Activated CD4-positive, alpha-beta memory T cell treated with anti-CD3 and anti-CD28 coated beads for 36 hours (primary cell): ENCODE measurements at regions not wholly inside any gene's neighbourhood (a gene's known extent, or its start where the extent isn't known, plus 50 kb on each side); places are given as distances from the start of the nearest gene placed in this dataset.
"Not testable (repeated sequence)": the region's sequence is repeated elsewhere in the genome, so short reads cannot be mapped to it uniquely, and the experiment has no call there.

Experiments
- CTCF ChIA-PET: fragments of 350-600 bp; sonication (Branson Sonifier 250); formaldehyde crosslinking; loops from one replicate; lab custom pipeline; 2021; ENCODE audit warnings: antibody characterized with exemption, inconsistent platforms; lab: Charles Lee
- POLR2A ChIA-PET: fragments of 350-600 bp; sonication (Branson Sonifier 250); formaldehyde crosslinking; loops from one replicate; lab custom pipeline; 2021; ENCODE audit warnings: antibody characterized with exemption; lab: Charles Lee
- DNase-seq: peaks from one replicate; pipeline ENCODE4 v3.0.0-alpha.2; 2020
- H3K27ac Mint-ChIP-seq: one replicate; pipeline ENCODE4 v1.8.0; 2021; ENCODE audit warnings: mixed read lengths
- H3K27me3 Mint-ChIP-seq: one replicate; pipeline ENCODE4 v1.8.0; 2021; ENCODE audit warnings: mixed read lengths
- H3K36me3 Mint-ChIP-seq: one replicate; pipeline ENCODE4 v1.8.0; 2021; ENCODE audit warnings: mixed read lengths
- H3K4me1 Mint-ChIP-seq: one replicate; pipeline ENCODE4 v1.8.0; 2021; ENCODE audit warnings: low read depth, mixed read lengths
- H3K4me3 Mint-ChIP-seq: one replicate; pipeline ENCODE4 v1.8.0; 2021; ENCODE audit warnings: mild to moderate bottlenecking, mixed read lengths
- H3K9me3 Mint-ChIP-seq: one replicate; pipeline ENCODE4 v1.8.0; 2021; ENCODE audit warnings: mixed read lengths
- intact Hi-C: fragments of 100-400 bp; cut with micrococcal nuclease; formaldehyde crosslinking; loops from one replicate; pipeline ENCODE4 v1.15.1; 2023

DNA sequence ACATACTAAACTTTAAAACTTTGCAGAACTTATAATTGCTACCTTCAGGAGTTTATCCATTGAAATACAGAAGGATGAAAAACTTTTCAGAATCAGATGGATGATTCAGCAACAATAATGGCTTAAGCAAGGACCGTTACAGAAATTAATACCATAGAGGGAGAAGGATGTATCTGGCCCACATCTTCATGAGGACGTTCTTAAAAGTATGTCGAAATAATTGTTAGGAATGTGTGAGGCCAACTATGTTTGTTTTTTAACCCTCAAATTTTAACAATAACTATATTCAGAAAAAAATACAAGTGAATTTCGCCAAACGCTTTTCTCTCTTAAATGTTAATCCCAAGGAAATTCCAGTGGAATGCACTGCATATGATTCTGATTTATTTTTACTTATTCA lies 105.2 kb upstream of the EPHA3 start:
- Mint-ChIP-seq H3K9me3 (peaks cover 2% of the 10 kb centered on the region), H3K27ac (no peak overlapping the region), H3K4me3 (no peak overlapping the region), H3K4me1 (no peaks in the 10 kb centered on the region), H3K36me3 (no peaks in the 10 kb centered on the region), H3K27me3 (no peaks in the 10 kb centered on the region)
- POLR2A ChIA-PET, result no interaction called here
- intact Hi-C loops, result no loop called here
- CTCF ChIA-PET, result no interaction called here
- no peak for DNase-seq

DNA sequence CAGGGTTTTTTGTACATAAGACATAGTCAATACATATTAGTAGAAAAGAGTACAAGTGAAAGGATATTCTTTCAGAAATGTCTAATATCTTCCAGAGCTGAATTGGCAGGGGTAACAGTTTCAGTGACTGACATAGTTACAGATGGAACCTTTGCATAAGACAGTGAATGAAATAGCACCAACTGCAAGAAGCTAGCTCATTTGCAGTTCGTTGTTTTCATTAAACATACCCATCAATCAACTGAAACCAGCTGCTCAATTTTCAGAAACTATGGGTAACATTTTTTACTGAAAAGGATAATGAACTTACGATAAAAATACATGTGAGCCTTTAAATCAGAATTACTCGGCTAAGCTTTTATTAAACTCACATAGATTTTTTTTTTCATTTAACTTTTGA lies 93.9 kb upstream of the EPHA3 start:
- no peak overlapping the region for H3K27ac Mint-ChIP-seq
- no peaks in the 10 kb centered on the region for H3K27me3 Mint-ChIP-seq
- H3K9me3 Mint-ChIP-seq, result peaks cover 4% of the 10 kb centered on the region
- ChIA-PET CTCF (interaction anchor here (0.6 kb wide), 1 partner anchor 10 kb away, joined by 3 read pairs; no protein-coding TSS in a partner anchor), POLR2A (no interaction called here)
- no peaks in the 10 kb centered on the region for H3K36me3 Mint-ChIP-seq
- no peak overlapping the region for H3K4me3 Mint-ChIP-seq
- DNase-seq, result no peak
- intact Hi-C loops, result no loop called here
- H3K4me1 Mint-ChIP-seq, result no peaks in the 10 kb centered on the region

DNA sequence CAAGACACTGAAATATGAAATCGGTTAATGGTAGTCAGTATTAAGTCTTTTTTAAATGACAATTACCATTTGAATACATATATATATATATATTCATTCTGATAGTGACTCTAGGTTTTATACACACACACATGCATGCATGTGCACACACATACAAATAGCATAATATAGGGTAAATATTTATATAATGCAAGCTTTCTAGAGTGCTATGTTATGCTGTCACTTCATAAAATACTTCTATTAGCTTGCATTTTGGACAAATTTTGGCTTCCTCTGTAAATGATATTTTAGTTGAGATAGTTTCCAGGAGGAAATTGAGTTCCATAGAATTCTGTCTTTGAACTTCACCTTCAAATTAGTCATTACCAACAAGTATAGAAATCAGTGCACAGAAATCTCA lies 89.9 kb upstream of the EPHA3 start:
- Mint-ChIP-seq H3K4me1 (no peaks in the 10 kb centered on the region), H3K27me3 (no peaks in the 10 kb centered on the region), H3K4me3 (no peak overlapping the region), H3K27ac (no peak overlapping the region), H3K9me3 (peaks cover 8% of the 10 kb centered on the region), H3K36me3 (no peaks in the 10 kb centered on the region)
- DNase-seq, result no peak
- ChIA-PET POLR2A (no interaction called here), CTCF (no interaction called here)
- intact Hi-C loops, result no loop called here

DNA sequence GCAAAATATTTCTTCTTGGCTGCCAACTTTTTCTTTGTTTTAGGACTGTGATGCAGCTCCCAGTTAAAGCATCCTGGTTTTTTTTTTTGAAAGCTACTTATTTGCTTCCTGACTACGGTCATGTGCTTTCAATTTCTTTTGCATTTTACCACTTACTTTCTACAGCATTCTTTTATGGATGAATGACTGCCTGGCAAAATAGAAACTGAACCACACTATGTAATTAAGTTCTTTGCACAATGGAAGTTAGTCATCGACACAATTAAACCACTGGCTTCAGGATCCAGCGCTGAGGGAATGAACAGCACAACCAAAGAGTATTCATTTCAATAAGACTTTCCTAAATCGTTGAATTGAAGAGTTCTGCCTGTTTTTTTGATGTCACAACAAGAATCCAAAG lies 82.2 kb upstream of the EPHA3 start:
- Mint-ChIP-seq H3K9me3 (no peaks in the 10 kb centered on the region), H3K4me1 (no peaks in the 10 kb centered on the region), H3K27ac (no peak overlapping the region), H3K4me3 (no peak overlapping the region), H3K27me3 (no peaks in the 10 kb centered on the region), H3K36me3 (no peaks in the 10 kb centered on the region)
- DNase-seq, result no peak
- POLR2A ChIA-PET, result no interaction called here
- intact Hi-C loops, result no loop called here
- CTCF ChIA-PET, result no interaction called here

DNA sequence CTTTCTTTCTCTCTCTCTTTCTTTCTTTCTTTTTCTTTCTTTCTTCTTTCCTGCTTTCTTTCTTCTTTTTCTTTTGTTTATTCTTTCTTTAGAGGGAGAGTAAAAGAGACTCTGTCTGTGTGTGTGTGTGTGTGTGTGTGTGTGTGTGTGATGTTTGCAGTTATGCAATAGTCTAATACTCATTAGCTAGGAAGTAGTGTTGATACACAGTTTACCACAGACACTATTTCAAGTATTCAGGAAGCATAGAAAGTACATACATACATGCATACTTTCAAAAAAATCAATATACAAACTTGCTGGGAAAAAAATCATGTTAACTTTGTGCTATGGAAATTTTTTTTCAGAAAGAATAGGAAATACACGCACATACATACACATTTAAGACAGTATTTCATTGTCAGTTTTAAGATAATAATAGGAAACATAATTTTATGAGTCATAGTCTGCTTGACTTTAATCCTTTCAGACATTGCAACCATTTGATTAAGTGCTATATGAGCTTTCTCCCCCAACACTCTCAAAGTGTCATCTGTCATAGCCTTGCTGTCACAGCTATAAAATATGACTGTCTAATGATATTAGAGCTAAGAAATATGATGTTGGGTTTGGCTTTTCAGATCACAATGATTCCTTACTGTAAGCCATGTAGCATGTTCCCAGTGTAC lies 74.9 kb upstream of the EPHA3 start:
- Mint-ChIP-seq H3K4me1 (no peaks in the 10 kb centered on the region), H3K36me3 (no peaks in the 10 kb centered on the region), H3K4me3 (no peak overlapping the region), H3K9me3 (peaks cover 7% of the 10 kb centered on the region), H3K27ac (no peak overlapping the region), H3K27me3 (no peaks in the 10 kb centered on the region)
- intact Hi-C loops, result no loop called here
- ChIA-PET POLR2A (no interaction called here), CTCF (no interaction called here)
- no peak for DNase-seq

DNA sequence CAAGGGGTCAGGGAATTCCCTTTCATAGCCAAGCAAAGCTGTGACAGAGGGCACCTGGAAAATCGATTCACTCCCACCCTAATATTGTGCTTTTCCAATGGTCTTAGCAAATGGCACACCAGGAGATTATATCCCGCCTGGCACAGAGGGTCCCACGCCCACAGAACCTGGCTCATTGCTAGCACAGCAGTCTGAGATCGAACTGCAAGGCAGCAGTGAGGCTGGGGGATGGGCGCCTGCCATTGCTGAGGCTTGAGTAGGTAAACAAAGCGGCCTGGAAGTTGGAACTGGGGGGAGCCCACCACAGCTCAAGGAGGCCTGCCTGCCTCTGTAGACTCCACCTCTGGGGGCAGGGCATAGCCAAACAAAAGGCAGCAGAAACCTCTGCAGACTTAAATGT lies 72.7 kb upstream of the EPHA3 start:
- DNase-seq, H3K36me3 Mint-ChIP-seq, intact Hi-C loops, H3K9me3 Mint-ChIP-seq, H3K4me1 Mint-ChIP-seq, H3K27ac Mint-ChIP-seq, CTCF ChIA-PET, POLR2A ChIA-PET, H3K4me3 Mint-ChIP-seq, H3K27me3 Mint-ChIP-seq: not testable (repeated sequence)

DNA sequence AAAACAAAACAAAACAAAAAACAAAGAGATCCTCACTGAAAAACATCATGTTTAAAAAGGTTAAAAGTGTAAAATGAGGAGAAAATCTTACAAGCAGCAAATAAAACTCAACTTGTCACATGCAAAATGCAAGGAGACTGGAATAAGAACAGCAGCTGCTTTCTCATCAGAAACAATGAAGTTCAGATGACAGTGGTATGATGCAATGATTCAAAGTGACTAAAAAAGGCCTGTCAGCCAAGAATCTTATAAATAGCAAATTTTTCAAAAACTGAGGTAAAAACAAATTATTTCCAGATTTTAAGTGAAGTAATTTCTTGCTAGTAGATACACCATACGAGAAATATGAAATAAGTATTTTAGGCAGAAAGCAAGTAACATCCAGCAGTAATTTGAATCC lies 68.6 kb upstream of the EPHA3 start:
- no peaks in the 10 kb centered on the region for H3K27me3 Mint-ChIP-seq
- intact Hi-C loops, result no loop called here
- no peaks in the 10 kb centered on the region for H3K36me3 Mint-ChIP-seq
- DNase-seq, result no peak
- CTCF ChIA-PET, result no interaction called here
- H3K4me1 Mint-ChIP-seq, result no peaks in the 10 kb centered on the region
- no peak overlapping the region for H3K27ac Mint-ChIP-seq
- POLR2A ChIA-PET, result no interaction called here
- H3K4me3 Mint-ChIP-seq, result no peak overlapping the region
- peaks cover 9% of the 10 kb centered on the region for H3K9me3 Mint-ChIP-seq

DNA sequence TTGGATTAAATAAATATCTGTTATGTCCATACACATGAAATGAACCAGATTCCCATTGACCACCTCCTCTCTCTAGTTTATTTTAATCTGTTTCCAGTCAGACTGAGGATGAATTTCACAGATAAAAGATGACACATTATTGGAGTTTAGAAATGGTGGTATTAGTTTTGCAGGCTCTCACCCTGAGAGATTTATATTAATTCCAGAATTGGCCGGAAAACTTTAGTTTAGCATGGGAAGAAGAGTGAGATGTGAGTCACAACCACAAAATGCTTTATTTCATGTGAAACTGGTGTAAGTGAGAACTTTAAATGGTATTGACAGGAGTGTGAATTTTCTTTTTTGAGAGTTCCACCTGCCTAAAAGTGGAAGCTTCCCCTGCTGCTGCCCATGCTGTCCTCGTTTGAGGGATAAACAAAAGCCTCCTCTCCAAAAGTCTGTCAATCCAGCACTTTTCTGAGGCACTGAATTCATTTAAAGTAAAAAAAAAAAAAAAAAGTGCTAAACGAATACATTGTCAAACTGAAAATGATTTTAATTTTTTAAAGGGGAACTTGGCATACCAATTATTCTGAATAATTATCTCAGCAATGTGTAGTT lies 65.1 kb upstream of the EPHA3 start:
- POLR2A ChIA-PET, result no interaction called here
- H3K27ac Mint-ChIP-seq, result no peak overlapping the region
- no peaks in the 10 kb centered on the region for H3K27me3 Mint-ChIP-seq
- peaks cover 4% of the 10 kb centered on the region for H3K9me3 Mint-ChIP-seq
- H3K4me3 Mint-ChIP-seq, result no peak overlapping the region
- CTCF ChIA-PET, result no interaction called here
- intact Hi-C loops, result no loop called here
- no peak for DNase-seq
- H3K36me3 Mint-ChIP-seq, result no peaks in the 10 kb centered on the region
- no peaks in the 10 kb centered on the region for H3K4me1 Mint-ChIP-seq

DNA sequence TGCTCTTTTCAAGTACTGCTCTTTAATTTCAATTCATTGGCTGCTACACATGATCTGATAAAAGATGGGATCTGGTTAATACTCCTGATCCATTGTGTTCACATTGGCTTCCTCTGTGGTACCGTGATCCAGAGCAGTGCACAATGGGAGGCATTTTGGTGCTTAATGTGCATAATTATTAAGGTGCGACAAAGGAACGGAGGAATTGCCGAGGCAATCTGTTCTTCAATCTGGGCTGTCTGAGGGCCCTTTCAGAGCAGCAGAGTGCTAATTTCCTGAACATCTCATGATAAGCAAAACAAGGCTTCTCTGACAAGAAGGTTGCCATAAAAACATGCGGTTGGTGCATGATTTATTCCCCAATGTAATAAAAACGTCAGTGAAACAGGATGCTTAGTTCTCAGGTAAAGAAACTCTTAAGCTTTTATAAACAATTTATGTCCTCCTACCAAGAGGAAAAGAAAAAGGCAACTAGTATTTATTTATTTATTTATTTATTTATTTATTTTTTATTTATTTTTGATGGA lies 64.0 kb upstream of the EPHA3 start:
- no peaks in the 10 kb centered on the region for H3K4me1 Mint-ChIP-seq
- no peaks in the 10 kb centered on the region for H3K36me3 Mint-ChIP-seq
- no peak overlapping the region for H3K27ac Mint-ChIP-seq
- POLR2A ChIA-PET, result no interaction called here
- intact Hi-C loops, result no loop called here
- no peaks in the 10 kb centered on the region for H3K9me3 Mint-ChIP-seq
- DNase-seq, result no peak
- CTCF ChIA-PET, result no interaction called here
- no peak overlapping the region for H3K4me3 Mint-ChIP-seq
- no peaks in the 10 kb centered on the region for H3K27me3 Mint-ChIP-seq

DNA sequence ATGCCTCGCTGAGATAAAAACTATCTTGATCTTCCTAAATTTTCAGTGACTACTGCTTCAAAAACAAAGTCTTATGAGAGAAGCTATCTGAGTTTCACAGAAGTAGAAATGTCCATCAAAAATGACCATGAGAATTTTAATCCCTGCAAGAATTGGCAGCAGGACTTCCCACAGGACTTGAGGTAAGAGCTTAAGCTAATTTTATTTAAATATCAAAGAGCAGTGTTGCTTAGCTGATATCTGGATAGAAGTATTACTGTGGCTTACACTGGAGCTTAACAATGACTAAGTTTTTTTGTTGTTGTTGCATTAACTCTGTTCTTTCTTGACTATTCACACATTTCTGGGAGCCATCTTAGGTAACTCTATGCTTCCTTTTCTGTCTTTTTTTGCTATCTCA lies 60.8 kb upstream of the EPHA3 start:
- Mint-ChIP-seq H3K4me3 (no peak overlapping the region), H3K36me3 (no peaks in the 10 kb centered on the region), H3K9me3 (peaks cover 3% of the 10 kb centered on the region), H3K4me1 (no peaks in the 10 kb centered on the region), H3K27ac (no peak overlapping the region), H3K27me3 (no peaks in the 10 kb centered on the region)
- no peak for DNase-seq
- POLR2A ChIA-PET, result no interaction called here
- CTCF ChIA-PET, result no interaction called here
- intact Hi-C loops, result no loop called here

DNA sequence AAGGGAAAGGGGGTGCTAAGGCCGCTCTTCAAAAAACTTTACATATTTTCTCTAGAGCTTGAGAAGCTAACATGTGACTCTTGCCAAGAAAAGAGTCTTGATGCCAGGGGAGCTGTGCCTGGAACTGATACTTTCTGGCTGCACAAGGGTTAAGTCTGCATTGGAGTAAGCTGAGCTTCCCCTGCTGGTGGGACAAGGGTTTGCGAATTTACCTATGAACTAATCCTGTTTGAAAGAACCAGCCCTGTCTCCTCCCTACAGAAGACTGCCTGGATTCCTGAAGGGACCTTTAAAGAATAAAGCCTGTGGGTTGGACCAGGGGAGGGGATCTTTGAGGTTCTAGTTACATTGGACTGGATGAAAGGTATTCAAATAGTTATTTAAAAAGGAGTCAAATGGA lies 58.3 kb upstream of the EPHA3 start:
- no peak for DNase-seq
- intact Hi-C loops, result no loop called here
- Mint-ChIP-seq H3K9me3 (peaks cover 5% of the 10 kb centered on the region), H3K36me3 (no peaks in the 10 kb centered on the region), H3K27ac (no peak overlapping the region), H3K4me3 (no peak overlapping the region), H3K4me1 (no peaks in the 10 kb centered on the region), H3K27me3 (no peaks in the 10 kb centered on the region)
- ChIA-PET CTCF (no interaction called here), POLR2A (no interaction called here)

DNA sequence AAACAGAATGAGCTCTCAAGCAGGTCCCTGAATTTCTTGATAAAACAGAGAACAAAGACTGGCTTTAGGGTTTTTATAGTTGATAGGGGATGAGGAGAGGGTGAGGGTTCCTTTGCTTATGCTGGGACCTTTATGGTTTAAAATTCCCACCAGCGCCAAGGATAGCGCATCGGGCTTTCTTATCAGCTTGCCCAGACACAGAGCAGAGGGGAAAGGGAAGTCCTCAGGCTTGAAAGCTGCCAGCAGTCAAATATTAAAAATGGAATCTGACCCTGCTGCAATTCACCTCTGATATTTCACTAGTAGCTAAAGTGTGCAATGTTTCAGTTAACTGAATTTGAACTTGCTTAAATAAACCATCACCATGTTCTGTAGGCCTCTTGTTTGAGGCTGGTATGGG lies 55.0 kb upstream of the EPHA3 start:
- intact Hi-C loops, result no loop called here
- Mint-ChIP-seq H3K27ac (no peak overlapping the region), H3K9me3 (peaks cover 7% of the 10 kb centered on the region), H3K4me3 (no peak overlapping the region), H3K36me3 (no peaks in the 10 kb centered on the region), H3K4me1 (no peaks in the 10 kb centered on the region), H3K27me3 (no peaks in the 10 kb centered on the region)
- CTCF ChIA-PET, result no interaction called here
- POLR2A ChIA-PET, result no interaction called here
- no peak for DNase-seq

DNA sequence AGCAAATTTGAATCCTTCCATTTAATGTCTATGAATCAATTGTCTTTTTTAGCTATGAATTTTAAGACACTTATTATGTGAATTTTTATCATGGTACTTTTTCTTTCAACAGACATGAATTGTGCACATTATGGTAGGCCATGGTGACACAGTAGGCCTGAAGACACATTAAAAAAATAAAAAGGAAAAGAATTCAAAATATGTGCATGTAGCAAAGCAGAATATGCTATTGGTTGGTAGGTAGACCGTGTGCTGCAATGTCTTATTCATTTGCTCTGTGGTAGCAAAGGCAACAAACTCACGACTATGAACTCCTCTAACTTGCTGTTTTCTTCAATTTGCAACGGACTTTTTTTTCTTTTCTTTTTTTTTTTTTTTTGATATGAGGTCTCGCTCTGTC lies 50.0 kb upstream of the EPHA3 start:
- no peaks in the 10 kb centered on the region for H3K27me3 Mint-ChIP-seq
- H3K27ac Mint-ChIP-seq, result no peak overlapping the region
- no peaks in the 10 kb centered on the region for H3K4me1 Mint-ChIP-seq
- H3K9me3 Mint-ChIP-seq, result peaks cover 4% of the 10 kb centered on the region
- ChIA-PET POLR2A (no interaction called here), CTCF (no interaction called here)
- H3K4me3 Mint-ChIP-seq, result no peak overlapping the region
- no peaks in the 10 kb centered on the region for H3K36me3 Mint-ChIP-seq
- no peak for DNase-seq
- intact Hi-C loops, result no loop called here
